ENCODE measurements at regions not wholly inside any gene's neighbourhood (a gene's known extent, or its start where the extent isn't known, plus 50 kb on each side); places are given as distances from the start of the nearest gene placed in this dataset.

- Histone ChIP-seq H3K27me3 (no peaks in the 10 kb centered on the region), H3K36me3 (no peaks in the 10 kb centered on the region), H3K4me1 (ENCODE audit: control insufficient read depth in 1 of 2, insufficient read depth in 1 of 2, low read depth in 1 of 2, low read length in 1 of 2) (no peaks in the 10 kb centered on the region), H3K9me3 (no peaks in the 10 kb centered on the region), H3K4me3 (ENCODE audit: low read depth in 1 of 2, low read length in 1 of 2) (no peak overlapping the region), H3K27ac (no peak overlapping the region)
- TF ChIP-seq CTCF (IDR thresholded peaks at IDR 0.05) = no peak
Measured at GRCh38 chr10:121357401-121357800, 240.8 kb downstream of the FGFR2 start.

- H3K4me3 ChIP-seq (ENCODE audit: low read depth in 1 of 2, low read length in 1 of 2) = no peak overlapping the region
- no peaks in the 10 kb centered on the region for H3K36me3 ChIP-seq
- H3K27ac ChIP-seq = no peak overlapping the region
- H3K4me1 ChIP-seq (ENCODE audit: control insufficient read depth in 1 of 2, insufficient read depth in 1 of 2, low read depth in 1 of 2, low read length in 1 of 2) = no peaks in the 10 kb centered on the region
- H3K9me3 ChIP-seq = no peaks in the 10 kb centered on the region
- no peaks in the 10 kb centered on the region for H3K27me3 ChIP-seq
- no peak for TF ChIP-seq CTCF (IDR thresholded peaks at IDR 0.05)
Measured at GRCh38 chr10:121362026-121362425, 236.2 kb downstream of the FGFR2 start.

- no peaks in the 10 kb centered on the region for H3K4me1 ChIP-seq (ENCODE audit: control insufficient read depth in 1 of 2, insufficient read depth in 1 of 2, low read depth in 1 of 2, low read length in 1 of 2)
- H3K9me3 ChIP-seq = no peaks in the 10 kb centered on the region
- TF ChIP-seq CTCF (IDR thresholded peaks at IDR 0.05) = no peak
- no peaks in the 10 kb centered on the region for H3K36me3 ChIP-seq
- H3K27me3 ChIP-seq = no peaks in the 10 kb centered on the region
- no peak overlapping the region for H3K27ac ChIP-seq
- H3K4me3 ChIP-seq (ENCODE audit: low read depth in 1 of 2, low read length in 1 of 2) = no peak overlapping the region
Measured at GRCh38 chr10:121365566-121365965, 232.7 kb downstream of the FGFR2 start.

DNA sequence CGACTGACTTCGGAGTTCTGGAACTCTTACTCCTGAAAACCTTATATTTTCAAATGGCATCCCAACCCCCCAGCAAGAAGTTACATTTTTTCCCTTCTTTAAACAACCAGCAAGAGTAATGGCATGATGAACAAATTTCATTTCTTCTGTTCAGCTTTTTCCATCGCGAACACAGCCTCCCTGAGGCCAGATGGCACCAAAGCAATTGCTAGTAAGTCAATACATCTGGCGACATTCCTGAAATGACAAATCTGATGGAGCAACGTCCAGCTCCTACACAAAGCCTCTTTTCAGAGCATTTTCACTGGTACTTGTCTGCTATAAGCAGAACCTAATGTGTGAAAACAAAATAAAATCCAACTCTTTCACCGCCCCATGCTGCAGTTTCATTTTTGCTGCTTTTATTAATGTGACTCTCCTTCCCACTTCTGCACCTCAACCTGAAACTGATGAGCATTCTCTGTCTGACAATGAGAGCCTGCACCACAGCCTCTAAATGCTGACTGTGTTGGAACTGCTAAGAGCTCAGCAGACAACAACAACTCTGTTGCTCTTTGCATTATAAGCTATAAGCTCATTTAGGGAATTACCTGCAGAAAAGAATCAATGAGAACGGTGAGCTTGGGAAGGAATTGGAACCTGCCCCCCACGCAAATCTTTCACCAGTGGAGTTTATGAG, 229.8 kb downstream of the FGFR2 start:
- Histone ChIP-seq H3K4me1 (ENCODE audit: control insufficient read depth in 1 of 2, insufficient read depth in 1 of 2, low read depth in 1 of 2, low read length in 1 of 2) (no peaks in the 10 kb centered on the region), H3K27me3 (no peaks in the 10 kb centered on the region), H3K9me3 (no peaks in the 10 kb centered on the region), H3K36me3 (no peaks in the 10 kb centered on the region), H3K27ac (no peak overlapping the region), H3K4me3 (ENCODE audit: low read depth in 1 of 2, low read length in 1 of 2) (no peak overlapping the region)
- TF ChIP-seq CTCF (IDR thresholded peaks at IDR 0.05) = no peak

- Histone ChIP-seq H3K27me3 (no peaks in the 10 kb centered on the region), H3K4me3 (ENCODE audit: low read depth in 1 of 2, low read length in 1 of 2) (no peak overlapping the region)
Measured at GRCh38 chr10:121369616-121370015, 228.6 kb downstream of the FGFR2 start.

More at GRCh38 chr10:121369616-121370015, 228.6 kb downstream of the FGFR2 start:
- H3K36me3 ChIP-seq = no peaks in the 10 kb centered on the region
- no peaks in the 10 kb centered on the region for H3K9me3 ChIP-seq
- TF ChIP-seq CTCF (IDR thresholded peaks at IDR 0.05) = no peak
- H3K27ac ChIP-seq = no peak overlapping the region
- H3K4me1 ChIP-seq (ENCODE audit: control insufficient read depth in 1 of 2, insufficient read depth in 1 of 2, low read depth in 1 of 2, low read length in 1 of 2) = no peaks in the 10 kb centered on the region

Data from neutrophil (primary cell).